Ishikawa (cell line): ENCODE measurements at regions not wholly inside any gene's neighbourhood (a gene's known extent, or its start where the extent isn't known, plus 50 kb on each side); places are given as distances from the start of the nearest gene placed in this dataset.

Experiments used
- CEBPB ChIP-seq: IDR thresholded peaks from 2 replicates; pipeline ENCODE4 v1.6.1; 2012
- CREB1 ChIP-seq: IDR thresholded peaks from 2 replicates; pipeline ENCODE4 v1.6.1; 2012; ENCODE audit warnings: low read depth
- EGR1 ChIP-seq: IDR thresholded peaks from 2 replicates; pipeline ENCODE4 v1.6.1; 2012
- EP300 ChIP-seq: IDR thresholded peaks from 2 replicates; pipeline ENCODE4 v1.6.1; 2012; ENCODE audit warnings: borderline replicate concordance
- FOXM1 ChIP-seq: IDR thresholded peaks from 2 replicates; pipeline ENCODE4 v1.6.1; 2012; ENCODE audit warnings: low read depth, borderline replicate concordance
- MAX ChIP-seq: IDR thresholded peaks from 2 replicates; pipeline ENCODE4 v1.6.1; 2012
- NFIC ChIP-seq: IDR thresholded peaks from 2 replicates; pipeline ENCODE4 v1.6.1; 2012
- RAD21 ChIP-seq: IDR thresholded peaks from 2 replicates; pipeline ENCODE4 v1.6.1; 2012; ENCODE audit warnings: low read depth
- REST ChIP-seq: IDR thresholded peaks from 2 replicates; pipeline ENCODE4 v1.6.1; 2012; ENCODE audit warnings: low read depth, mild to moderate bottlenecking
- TAF1 ChIP-seq: IDR thresholded peaks from 2 replicates; pipeline ENCODE4 v1.6.1; 2012; ENCODE audit warnings: low read depth, mild to moderate bottlenecking
- TCF12 ChIP-seq: IDR thresholded peaks from 2 replicates; pipeline ENCODE4 v1.6.1; 2012; ENCODE audit warnings: low read depth
- TEAD4 ChIP-seq: IDR thresholded peaks from 2 replicates; pipeline ENCODE4 v1.6.1; 2012
- USF1 ChIP-seq: IDR thresholded peaks from 2 replicates; pipeline ENCODE4 v1.6.1; 2012
- YY1 ChIP-seq: IDR thresholded peaks from 2 replicates; pipeline ENCODE4 v1.6.1; 2012; ENCODE audit warnings: low read depth
- ZBTB7A ChIP-seq: IDR thresholded peaks from 2 replicates; pipeline ENCODE4 v1.6.1; 2012; ENCODE audit warnings: low read depth

GRCh38 chr6:22642254-22642653 is 72.9 kb downstream of the HDGFL1 start:
- no peak for TF ChIP-seq YY1

- TF ChIP-seq USF1: no peak
- no peak for TF ChIP-seq TEAD4
- no peak for TF ChIP-seq CEBPB
- TF ChIP-seq FOXM1: no peak
- TF ChIP-seq TCF12: no peak
- no peak for TF ChIP-seq EGR1
- TF ChIP-seq NFIC: no peak
- no peak for TF ChIP-seq TAF1
- no peak for TF ChIP-seq CREB1
- no peak for TF ChIP-seq REST
- no peak for TF ChIP-seq RAD21
- TF ChIP-seq ZBTB7A: no peak
- no peak for TF ChIP-seq EP300
- no peak for TF ChIP-seq YY1
- no peak for TF ChIP-seq MAX
Measured at GRCh38 chr6:22643780-22644179, 74.4 kb downstream of the HDGFL1 start.

- TF ChIP-seq MAX (no peak), EGR1 (no peak), EP300 (no peak), REST (no peak), YY1 (no peak), USF1 (no peak), TEAD4 (no peak), RAD21 (no peak), TCF12 (no peak)
Measured at GRCh38 chr6:22647719-22648118, 78.4 kb downstream of the HDGFL1 start.

- no peak for TF ChIP-seq FOXM1
- no peak for TF ChIP-seq NFIC
- no peak for TF ChIP-seq TEAD4
- TF ChIP-seq CEBPB: no peak
- no peak for TF ChIP-seq RAD21
- no peak for TF ChIP-seq TAF1
- TF ChIP-seq USF1: no peak
- no peak for TF ChIP-seq EP300
- TF ChIP-seq ZBTB7A: no peak
- no peak for TF ChIP-seq MAX
- no peak for TF ChIP-seq EGR1
- no peak for TF ChIP-seq YY1
- no peak for TF ChIP-seq CREB1
- TF ChIP-seq REST: no peak
- no peak for TF ChIP-seq TCF12
Measured at GRCh38 chr6:22651731-22652130, 82.4 kb downstream of the HDGFL1 start.
